Thymus (tissue), 11 donors: ENCODE measurements at regions not wholly inside any gene's neighbourhood (a gene's known extent, or its start where the extent isn't known, plus 50 kb on each side); places are given as distances from the start of the nearest gene placed in this dataset.
"Not testable (repeated sequence)": the region's sequence is repeated elsewhere in the genome, so short reads cannot be mapped to it uniquely, and the experiment has no call there.

Source experiments
- DNase-seq, 9 donors: peaks; one replicate each; pipeline ENCODE4 v3.0.0-alpha.2; 2013; ENCODE audit warnings: low spot score in 9 of 9, low read depth in 6 of 9, missing footprints in 1 of 9
- H3K27ac ChIP-seq, 2 donors: one replicate each; pipeline ENCODE4 v1.5.1; 2013; ENCODE audit warnings: control low read depth in 1 of 2, low read depth in 1 of 2, low read length in 1 of 2, mild to moderate bottlenecking in 1 of 2, moderate library complexity in 1 of 2
- H3K27me3 ChIP-seq, 2 donors: one replicate each; pipeline ENCODE4 v1.5.1; 2013; ENCODE audit warnings: low read length in 1 of 2; ENCODE audit not compliant: control insufficient read depth in 2 of 2, insufficient read depth in 1 of 2
- H3K36me3 ChIP-seq, 2 donors: one replicate each; pipeline ENCODE4 v1.5.1; 2013; ENCODE audit warnings: low read length in 1 of 2, mild to moderate bottlenecking in 1 of 2, moderate library complexity in 1 of 2; ENCODE audit not compliant: control insufficient read depth in 2 of 2, insufficient read depth in 2 of 2
- H3K4me1 ChIP-seq, 2 donors: one replicate each; pipeline ENCODE4 v1.5.1; 2013; ENCODE audit warnings: low read length in 2 of 2; ENCODE audit not compliant: control insufficient read depth in 2 of 2, insufficient read depth in 2 of 2
- H3K4me3 ChIP-seq, 2 donors: one replicate each; pipeline ENCODE4 v1.5.1; 2013; ENCODE audit warnings: low read length in 2 of 2, control low read depth in 1 of 2, mild to moderate bottlenecking in 1 of 2
- H3K9me3 ChIP-seq, 2 donors: one replicate each; pipeline ENCODE4 v1.5.1; 2013; ENCODE audit warnings: low read length in 1 of 2, mild to moderate bottlenecking in 1 of 2; ENCODE audit not compliant: control insufficient read depth in 2 of 2, insufficient read depth in 1 of 2
- WGBS: extraction: QIAGEN DNeasy Blood & Tissue Kit; methylation state at CpG from one replicate; pipeline ENCODE4 v1.1.7; 2013; 5-methylcytosine and 5-hydroxymethylcytosine counted together
- donor health status: healthy.

GRCh38 chr12:46553266-46553665 is 180.7 kb upstream of the SLC38A2 start:
- 96% methylated on average over 2 of the region's 2 CpGs for WGBS
- Histone ChIP-seq H3K4me3 (no peak overlapping the region), H3K27me3 (no peaks in the 10 kb centered on the region), H3K27ac (peak overlapping the region in 1 of 2 donors; percentile 8), H3K9me3 (no peaks in the 10 kb centered on the region), H3K4me1 (no peaks in the 10 kb centered on the region), H3K36me3 (no peaks in the 10 kb centered on the region)
- no peak for DNase-seq

GRCh38 chr12:46550266-46550879 is 177.8 kb upstream of the SLC38A2 start:
- Histone ChIP-seq H3K4me1 (peaks cover 5 to 8% of the 10 kb centered on the region in 2 donors), H3K36me3 (no peaks in the 10 kb centered on the region), H3K27me3 (no peaks in the 10 kb centered on the region), H3K27ac (no peak overlapping the region), H3K4me3 (no peak overlapping the region), H3K9me3 (peaks cover 0 to 3% of the 10 kb centered on the region in 2 donors)
- 99% methylated on average over 4 of the region's 4 CpGs for WGBS
- no peak for DNase-seq

- peaks cover 5 to 8% of the 10 kb centered on the region in 2 donors for H3K4me1 ChIP-seq
- H3K36me3 ChIP-seq = no peaks in the 10 kb centered on the region
- H3K27ac ChIP-seq = no peak overlapping the region
- no peak overlapping the region for H3K4me3 ChIP-seq
- H3K27me3 ChIP-seq = no peaks in the 10 kb centered on the region
- 93% methylated on average over 7 of the region's 7 CpGs for WGBS
- DNase-seq = no peak
- H3K9me3 ChIP-seq = peaks cover 0 to 8% of the 10 kb centered on the region in 2 donors
These were observed 177.1 kb upstream of the SLC38A2 start for GRCh38 chr12:46549527-46550265.

GRCh38 chr12:46548605-46549071 is 176.1 kb upstream of the SLC38A2 start:
- H3K9me3 ChIP-seq = peaks cover 0 to 8% of the 10 kb centered on the region in 2 donors
- H3K27ac ChIP-seq = no peak overlapping the region
- DNase-seq = no peak
- no peaks in the 10 kb centered on the region for H3K36me3 ChIP-seq
- H3K4me3 ChIP-seq = no peak overlapping the region
- peaks cover 5 to 8% of the 10 kb centered on the region in 2 donors for H3K4me1 ChIP-seq
- no peaks in the 10 kb centered on the region for H3K27me3 ChIP-seq
- WGBS = 91% methylated on average over 2 of the region's 2 CpGs

GRCh38 chr12:46547421-46548354 is 175.1 kb upstream of the SLC38A2 start:
- no peak for DNase-seq
- Histone ChIP-seq H3K9me3 (peaks cover 0 to 8% of the 10 kb centered on the region in 2 donors), H3K27ac (no peak overlapping the region), H3K4me1 (peaks cover 5 to 8% of the 10 kb centered on the region in 2 donors), H3K27me3 (no peaks in the 10 kb centered on the region), H3K4me3 (no peak overlapping the region), H3K36me3 (no peaks in the 10 kb centered on the region)
- 97% methylated on average over 1 of the region's 1 CpG for WGBS

GRCh38 chr12:46546634-46547273 is 174.2 kb upstream of the SLC38A2 start:
- H3K36me3 ChIP-seq = no peaks in the 10 kb centered on the region
- no peaks in the 10 kb centered on the region for H3K27me3 ChIP-seq
- no peak overlapping the region for H3K27ac ChIP-seq
- no peak for DNase-seq
- peaks cover 5 to 8% of the 10 kb centered on the region in 2 donors for H3K4me1 ChIP-seq
- peaks cover 0 to 8% of the 10 kb centered on the region in 2 donors for H3K9me3 ChIP-seq
- no peak overlapping the region for H3K4me3 ChIP-seq
- WGBS = 79% methylated on average over 2 of the region's 2 CpGs

GRCh38 chr12:46543378-46543795 is 170.8 kb upstream of the SLC38A2 start:
- not testable (repeated sequence) for H3K36me3 ChIP-seq, H3K9me3 ChIP-seq, H3K4me1 ChIP-seq, H3K4me3 ChIP-seq, DNase-seq, H3K27ac ChIP-seq, H3K27me3 ChIP-seq
- over 99% methylated on average over 3 of the region's 3 CpGs for WGBS

GRCh38 chr12:46538976-46539375 is 166.4 kb upstream of the SLC38A2 start:
- DNase-seq = no peak
- Histone ChIP-seq H3K4me1 (peaks cover 0 to 7% of the 10 kb centered on the region in 2 donors), H3K27me3 (no peaks in the 10 kb centered on the region), H3K9me3 (no peaks in the 10 kb centered on the region), H3K36me3 (no peaks in the 10 kb centered on the region), H3K4me3 (no peak overlapping the region), H3K27ac (no peak overlapping the region)
- WGBS = 98% methylated on average over 2 of the region's 2 CpGs
